ENCODE measurements at regions not wholly inside any gene's neighbourhood (a gene's known extent, or its start where the extent isn't known, plus 50 kb on each side); places are given as distances from the start of the nearest gene placed in this dataset.
A peak's percentile ranks its signal among the peaks of the same experiment; 100 is the strongest.

DNA sequence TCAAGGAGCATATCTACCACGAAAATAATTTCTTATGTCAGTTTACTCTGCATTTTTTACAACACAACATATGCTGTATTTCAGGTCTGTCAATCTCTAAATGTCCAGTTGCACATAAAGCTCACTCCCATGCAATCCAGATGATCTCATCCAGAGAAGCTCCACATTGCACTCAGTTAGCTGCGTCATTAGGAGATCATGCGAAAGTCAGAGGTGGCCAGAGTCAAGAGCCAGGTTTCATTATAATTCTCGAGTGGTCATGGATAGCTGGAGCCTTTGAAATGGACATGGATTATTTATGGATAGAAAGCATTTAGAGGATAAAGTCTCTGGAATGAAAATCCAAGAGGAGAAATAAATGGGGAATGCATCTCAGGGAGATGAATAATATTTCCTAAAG is 232.3 kb downstream of the GAS1 start:
- H3K4me1 ChIP-seq (replicated peaks; ENCODE audit: insufficient read depth), result peaks cover under 1% of the 10 kb centered on the region
- no peak overlapping the region for H3K27ac ChIP-seq
- H3K36me3 ChIP-seq (ENCODE audit: low read depth), result no peaks in the 10 kb centered on the region; the same call in 1 of the 2 replicates
- POLR2A ChIA-PET (ENCODE audit: unreplicated experiment), result no interaction called here
- H3F3A ChIP-seq (ENCODE audit: insufficient read depth, low read depth), result peaks cover 1% of the 10 kb centered on the region; the same call in 1 of the 2 replicates
- TF ChIP-seq, protein P1, sequence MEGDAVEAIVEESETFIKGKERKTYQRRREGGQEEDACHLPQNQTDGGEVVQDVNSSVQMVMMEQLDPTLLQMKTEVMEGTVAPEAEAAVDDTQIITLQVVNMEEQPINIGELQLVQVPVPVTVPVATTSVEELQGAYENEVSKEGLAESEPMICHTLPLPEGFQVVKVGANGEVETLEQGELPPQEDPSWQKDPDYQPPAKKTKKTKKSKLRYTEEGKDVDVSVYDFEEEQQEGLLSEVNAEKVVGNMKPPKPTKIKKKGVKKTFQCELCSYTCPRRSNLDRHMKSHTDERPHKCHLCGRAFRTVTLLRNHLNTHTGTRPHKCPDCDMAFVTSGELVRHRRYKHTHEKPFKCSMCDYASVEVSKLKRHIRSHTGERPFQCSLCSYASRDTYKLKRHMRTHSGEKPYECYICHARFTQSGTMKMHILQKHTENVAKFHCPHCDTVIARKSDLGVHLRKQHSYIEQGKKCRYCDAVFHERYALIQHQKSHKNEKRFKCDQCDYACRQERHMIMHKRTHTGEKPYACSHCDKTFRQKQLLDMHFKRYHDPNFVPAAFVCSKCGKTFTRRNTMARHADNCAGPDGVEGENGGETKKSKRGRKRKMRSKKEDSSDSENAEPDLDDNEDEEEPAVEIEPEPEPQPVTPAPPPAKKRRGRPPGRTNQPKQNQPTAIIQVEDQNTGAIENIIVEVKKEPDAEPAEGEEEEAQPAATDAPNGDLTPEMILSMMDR (conservative IDR thresholded peaks at IDR 0.05), result no peak
- TF ChIP-seq EZH2 (IDR thresholded peaks at IDR 0.05; ENCODE audit: low read depth), result no peak
- H2AFZ ChIP-seq, result no peak overlapping the region
- H3K4me2 ChIP-seq, result no peak overlapping the region
- no peaks in the 10 kb centered on the region for H3K79me2 ChIP-seq (ENCODE audit: low read depth)
- H4K20me1 ChIP-seq (ENCODE audit: insufficient read depth), result no peaks in the 10 kb centered on the region
- no peak for DNase-seq
- H3K27me3 ChIP-seq (ENCODE audit: insufficient read depth, low read depth), result no peaks in the 10 kb centered on the region
- BruUV-seq (replicated peaks), result no TSS peak
- no peaks in the 10 kb centered on the region for H3K9me2 ChIP-seq (ENCODE audit: insufficient read depth)
- CTCF ChIA-PET, result no interaction called here
- H3K9me3 ChIP-seq (ENCODE audit: insufficient read depth, low read depth), result peaks cover 11% of the 10 kb centered on the region; the same call in 1 of the 2 replicates
- intact Hi-C loops (cut with micrococcal nuclease; ENCODE audit: unreplicated experiment), result no loop called here
- no peak overlapping the region for H3K4me3 ChIP-seq

DNA sequence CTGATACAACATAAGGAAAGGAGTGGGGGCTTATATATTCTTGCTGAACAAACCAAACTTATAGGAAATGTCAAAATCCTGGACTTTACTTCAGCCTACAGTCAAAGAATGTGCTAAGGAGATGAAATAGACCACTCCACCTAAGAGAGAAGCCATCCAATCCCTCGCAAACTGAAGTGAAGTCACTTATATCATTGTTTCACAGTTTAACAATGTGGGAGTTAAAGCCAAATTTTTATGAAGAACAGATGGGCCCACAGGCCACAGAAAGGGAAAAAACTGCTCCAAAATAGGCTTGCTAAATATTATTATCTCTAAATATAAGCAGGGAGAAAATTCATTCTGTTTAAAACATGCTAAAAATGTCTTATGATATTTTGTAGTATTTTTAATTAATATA is 233.3 kb downstream of the GAS1 start:
- intact Hi-C loops (cut with micrococcal nuclease; ENCODE audit: unreplicated experiment), result no loop called here
- BruUV-seq (replicated peaks), result no TSS peak
- H3K36me3 ChIP-seq (ENCODE audit: low read depth), result no peaks in the 10 kb centered on the region
- no peak overlapping the region for H3K4me2 ChIP-seq
- POLR2A ChIA-PET (ENCODE audit: unreplicated experiment), result no interaction called here
- no peak for TF ChIP-seq EZH2 (IDR thresholded peaks at IDR 0.05; ENCODE audit: low read depth)
- TF ChIP-seq, protein P1 (conservative IDR thresholded peaks at IDR 0.05), result no peak
- no peak for DNase-seq
- no peaks in the 10 kb centered on the region for H4K20me1 ChIP-seq (ENCODE audit: insufficient read depth)
- CTCF ChIA-PET, result no interaction called here
- no peak overlapping the region for H3K4me3 ChIP-seq
- H3K79me2 ChIP-seq (ENCODE audit: low read depth), result no peaks in the 10 kb centered on the region
- no peaks in the 10 kb centered on the region for H3K27me3 ChIP-seq (ENCODE audit: insufficient read depth, low read depth)
- peaks cover under 1% of the 10 kb centered on the region; the same call in 1 of the 2 replicates for H3K9me3 ChIP-seq (ENCODE audit: insufficient read depth, low read depth)
- no peak overlapping the region for H3K27ac ChIP-seq
- H3K4me1 ChIP-seq (replicated peaks; ENCODE audit: insufficient read depth), result no peaks in the 10 kb centered on the region
- no peaks in the 10 kb centered on the region for H3K9me2 ChIP-seq (ENCODE audit: insufficient read depth)
- H3F3A ChIP-seq (ENCODE audit: insufficient read depth, low read depth), result no peaks in the 10 kb centered on the region
- no peak overlapping the region for H2AFZ ChIP-seq

DNA sequence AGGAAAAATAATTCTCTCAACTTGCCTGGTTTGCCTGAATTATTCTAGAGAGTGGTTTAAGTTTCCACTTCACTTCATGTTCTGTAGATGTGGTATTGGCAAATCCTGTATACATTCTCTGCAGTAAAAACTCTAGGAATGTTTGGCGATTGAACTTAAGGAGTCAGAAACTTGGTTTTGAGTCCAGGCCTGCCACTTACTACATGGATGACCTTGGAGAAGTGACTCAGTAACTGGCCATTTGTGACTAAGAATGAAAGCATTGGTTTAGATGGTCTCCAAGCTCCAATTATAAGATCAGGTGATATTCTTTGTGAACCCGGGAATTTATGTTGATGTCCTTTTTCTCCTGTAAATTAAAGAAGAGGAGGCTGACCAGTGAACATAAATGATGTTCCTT is 233.8 kb downstream of the GAS1 start:
- DNase-seq, result peak in 1 of 2 experiments; percentile 64
- H2AFZ ChIP-seq, result no peak overlapping the region
- H3K4me2 ChIP-seq, result no peak overlapping the region
- TF ChIP-seq EZH2 (IDR thresholded peaks at IDR 0.05; ENCODE audit: low read depth), result no peak
- TF ChIP-seq, protein P1 (conservative IDR thresholded peaks at IDR 0.05), result no peak
- no peaks in the 10 kb centered on the region for H3K27me3 ChIP-seq (ENCODE audit: insufficient read depth, low read depth)
- no TSS peak for BruUV-seq (replicated peaks)
- no peaks in the 10 kb centered on the region for H4K20me1 ChIP-seq (ENCODE audit: insufficient read depth)
- no peaks in the 10 kb centered on the region for H3K4me1 ChIP-seq (replicated peaks; ENCODE audit: insufficient read depth)
- H3F3A ChIP-seq (ENCODE audit: insufficient read depth, low read depth), result no peaks in the 10 kb centered on the region
- no peaks in the 10 kb centered on the region for H3K9me2 ChIP-seq (ENCODE audit: insufficient read depth)
- no peak overlapping the region for H3K4me3 ChIP-seq
- intact Hi-C loops (cut with micrococcal nuclease; ENCODE audit: unreplicated experiment), result no loop called here
- H3K9me3 ChIP-seq (ENCODE audit: insufficient read depth, low read depth), result no peaks in the 10 kb centered on the region; the same call in 1 of the 2 replicates
- ChIA-PET CTCF (no interaction called here), POLR2A (ENCODE audit: unreplicated experiment) (no interaction called here)
- H3K27ac ChIP-seq, result no peak overlapping the region
- H3K79me2 ChIP-seq (ENCODE audit: low read depth), result no peaks in the 10 kb centered on the region
- H3K36me3 ChIP-seq (ENCODE audit: low read depth), result no peaks in the 10 kb centered on the region

Data from PC-9 (cell line).